Trophoblast cell (in vitro differentiated cells and primary cell): ENCODE measurements at regions not wholly inside any gene's neighbourhood (a gene's known extent, or its start where the extent isn't known, plus 50 kb on each side); places are given as distances from the start of the nearest gene placed in this dataset.

Source experiments
- DNase-seq, 2 donors: peaks; one replicate each; pipeline ENCODE4 v3.0.0-alpha.2; 2016
- H2AFZ ChIP-seq: 2 replicates; pipeline ENCODE4 v1.6.1; 2013; ENCODE audit warnings: low read length, moderate library complexity, mild to moderate bottlenecking; ENCODE audit not compliant: insufficient read depth, poor library complexity
- H2AK5ac ChIP-seq: 2 replicates; pipeline ENCODE4 v1.6.1; 2013; ENCODE audit warnings: mild to moderate bottlenecking, low read length
- H2BK120ac ChIP-seq: 2 replicates; pipeline ENCODE4 v1.6.1; 2013; ENCODE audit warnings: low read length, mild to moderate bottlenecking, moderate library complexity; ENCODE audit not compliant: insufficient read depth, poor library complexity
- H2BK12ac ChIP-seq: 2 replicates; pipeline ENCODE4 v1.6.1; 2013; ENCODE audit warnings: mild to moderate bottlenecking, low read length, moderate library complexity
- H2BK5ac ChIP-seq: 2 replicates; pipeline ENCODE4 v1.6.1; 2013; ENCODE audit warnings: low read length, low read depth, moderate library complexity, mild to moderate bottlenecking; ENCODE audit not compliant: poor library complexity
- H3K14ac ChIP-seq: 2 replicates; pipeline ENCODE4 v1.6.1; 2013; ENCODE audit warnings: mild to moderate bottlenecking, low read length
- H3K18ac ChIP-seq: 2 replicates; pipeline ENCODE4 v1.6.1; 2013; ENCODE audit warnings: mild to moderate bottlenecking, low read length
- H3K23ac ChIP-seq: 2 replicates; pipeline ENCODE4 v1.6.1; 2013; ENCODE audit warnings: low read length
- H3K27ac ChIP-seq: 2 replicates; pipeline ENCODE4 v1.5.1; 2013; ENCODE audit warnings: low read depth, mild to moderate bottlenecking, inconsistent platforms, low read length, moderate library complexity
- H3K27me3 ChIP-seq: 2 replicates; pipeline ENCODE4 v1.6.1; 2013; ENCODE audit warnings: inconsistent platforms, mild to moderate bottlenecking, low read length, moderate library complexity; ENCODE audit not compliant: insufficient read depth
- H3K36me3 ChIP-seq, 2 experiments: 1 replicate in 1 of 2; 2 replicates in 1 of 2; pipeline ENCODE4 v1.6.1; 2013; ENCODE audit warnings: low read length in 2 of 2, mild to moderate bottlenecking in 2 of 2, moderate library complexity in 1 of 2; ENCODE audit not compliant: insufficient read depth in 2 of 2, control insufficient read depth in 1 of 2
- H3K4ac ChIP-seq: 2 replicates; pipeline ENCODE4 v1.6.1; 2013; ENCODE audit warnings: low read depth, mild to moderate bottlenecking, low read length, moderate library complexity
- H3K4me1 ChIP-seq, 2 experiments: 1 replicate in 1 of 2; 2 replicates in 1 of 2; pipeline ENCODE4 v1.6.1; 2013; ENCODE audit warnings: low read length in 2 of 2, mild to moderate bottlenecking in 2 of 2, moderate library complexity in 1 of 2; ENCODE audit not compliant: insufficient read depth in 2 of 2, control insufficient read depth in 1 of 2
- H3K4me2 ChIP-seq: 2 replicates; pipeline ENCODE4 v1.6.1; 2013; ENCODE audit warnings: inconsistent platforms, mild to moderate bottlenecking, low read length, moderate library complexity
- H3K4me3 ChIP-seq: 2 replicates; pipeline ENCODE4 v1.5.1; 2013; ENCODE audit warnings: mild to moderate bottlenecking, low read depth, low read length, inconsistent platforms
- H3K79me1 ChIP-seq: one replicate; pipeline ENCODE4 v1.6.1; 2013; ENCODE audit warnings: low read length
- H3K79me2 ChIP-seq: 2 replicates; pipeline ENCODE4 v1.6.1; 2013; ENCODE audit warnings: low read length, mild to moderate bottlenecking; ENCODE audit not compliant: control insufficient read depth, insufficient read depth, poor library complexity
- H3K9ac ChIP-seq: 2 replicates; pipeline ENCODE4 v1.6.1; 2013; ENCODE audit warnings: mild to moderate bottlenecking, low read length
- H3K9me3 ChIP-seq: 2 replicates; pipeline ENCODE4 v1.6.1; 2013; ENCODE audit warnings: low read depth, mild to moderate bottlenecking, control low read depth, inconsistent platforms, low read length; ENCODE audit not compliant: insufficient read depth
- H4K12ac ChIP-seq: 2 replicates; pipeline ENCODE4 v1.6.1; 2013; ENCODE audit warnings: low read depth, mild to moderate bottlenecking, low read length, moderate library complexity
- H4K8ac ChIP-seq: 2 replicates; pipeline ENCODE4 v1.6.1; 2013; ENCODE audit warnings: low read depth, mild to moderate bottlenecking, low read length, moderate library complexity
- H4K91ac ChIP-seq: one replicate; pipeline ENCODE4 v1.6.1; 2013; ENCODE audit warnings: low read depth, mild to moderate bottlenecking, low read length, moderate library complexity
- WGBS: extraction: QIAGEN DNeasy Blood & Tissue Kit; methylation state at CpG from one replicate; pipeline ENCODE4 v1.1.7; 2013; ENCODE audit warnings: missing lambda C conversion rate; ENCODE audit not compliant: insufficient read length, insufficient coverage; ENCODE audit errors: extremely low coverage; 5-methylcytosine and 5-hydroxymethylcytosine counted together

- peaks cover 3% of the 10 kb centered on the region for H3K9me3 ChIP-seq
- H3K4me3 ChIP-seq, result no peak overlapping the region
- no peak overlapping the region for H3K18ac ChIP-seq
- no peak overlapping the region for H3K4ac ChIP-seq
- H3K4me1 ChIP-seq, result peaks cover 18 to 20% of the 10 kb centered on the region in 2 experiments
- no peak overlapping the region for H2BK120ac ChIP-seq
- H3K27me3 ChIP-seq, result no peaks in the 10 kb centered on the region
- H4K8ac ChIP-seq, result peak overlapping the region; percentile 45
- peak overlapping the region; percentile 85 for H2BK12ac ChIP-seq
- H4K91ac ChIP-seq, result peak overlapping the region; percentile 53
- DNase-seq, result no peak
- no peaks in the 10 kb centered on the region for H3K36me3 ChIP-seq
- H3K79me1 ChIP-seq, result peaks cover 15% of the 10 kb centered on the region
- no peak overlapping the region for H3K23ac ChIP-seq
- H3K27ac ChIP-seq, result peak overlapping the region; percentile 89
- peak overlapping the region; percentile 49 for H3K4me2 ChIP-seq
- no peak overlapping the region for H2AK5ac ChIP-seq
- no peak overlapping the region for H3K9ac ChIP-seq
- no peak overlapping the region for H3K14ac ChIP-seq
- H2AFZ ChIP-seq, result no peak overlapping the region
- no peaks in the 10 kb centered on the region for H3K79me2 ChIP-seq
- H2BK5ac ChIP-seq, result peak overlapping the region; percentile 71
- WGBS, result no CpG with 5 or more reads among the region's 7 CpGs
- H4K12ac ChIP-seq, result no peak overlapping the region
Measured at GRCh38 chr7:45363669-45364068, 206.1 kb downstream of the RAMP3 start.

- Histone ChIP-seq H3K4me1 (peaks cover 18 to 20% of the 10 kb centered on the region in 2 experiments), H3K23ac (no peak overlapping the region), H3K27ac (no peak overlapping the region), H3K36me3 (no peaks in the 10 kb centered on the region), H2BK120ac (no peak overlapping the region), H3K18ac (no peak overlapping the region), H3K9ac (no peak overlapping the region), H3K4me2 (no peak overlapping the region), H4K12ac (no peak overlapping the region), H2BK12ac (no peak overlapping the region), H3K79me1 (peaks cover 15% of the 10 kb centered on the region), H3K79me2 (no peaks in the 10 kb centered on the region), H2AK5ac (no peak overlapping the region), H2BK5ac (no peak overlapping the region), H3K4me3 (no peak overlapping the region), H3K14ac (no peak overlapping the region), H3K27me3 (no peaks in the 10 kb centered on the region), H2AFZ (no peak overlapping the region), H3K9me3 (peaks cover 3% of the 10 kb centered on the region), H4K91ac (no peak overlapping the region), H3K4ac (no peak overlapping the region), H4K8ac (no peak overlapping the region)
- WGBS, result no CpG with 5 or more reads among the region's 4 CpGs
- DNase-seq, result no peak
Measured at GRCh38 chr7:45365341-45365740, 207.8 kb downstream of the RAMP3 start.

GRCh38 chr7:45366475-45366874, 207.7 kb upstream of the ADCY1 start:
- Histone ChIP-seq H3K18ac (no peak overlapping the region), H3K79me2 (no peaks in the 10 kb centered on the region), H3K27me3 (no peaks in the 10 kb centered on the region), H3K14ac (no peak overlapping the region), H3K79me1 (peaks cover 15% of the 10 kb centered on the region), H3K27ac (no peak overlapping the region), H2BK12ac (no peak overlapping the region), H4K8ac (no peak overlapping the region), H3K23ac (peak overlapping the region; percentile 3), H2BK5ac (no peak overlapping the region), H3K4me3 (peak overlapping the region; percentile 46), H3K4ac (no peak overlapping the region), H2AK5ac (no peak overlapping the region), H2AFZ (no peak overlapping the region), H3K36me3 (no peaks in the 10 kb centered on the region), H3K4me2 (no peak overlapping the region), H2BK120ac (no peak overlapping the region), H3K9ac (peak overlapping the region; percentile 3), H4K91ac (no peak overlapping the region), H4K12ac (no peak overlapping the region), H3K9me3 (peaks cover 3% of the 10 kb centered on the region), H3K4me1 (peaks cover 18 to 20% of the 10 kb centered on the region in 2 experiments)
- no CpG with 5 or more reads among the region's 3 CpGs for WGBS
- no peak for DNase-seq

- no CpG with 5 or more reads among the region's 5 CpGs for WGBS
- Histone ChIP-seq H4K12ac (no peak overlapping the region), H3K4me1 (peaks cover 18 to 19% of the 10 kb centered on the region in 2 experiments), H2BK12ac (no peak overlapping the region), H3K4me3 (no peak overlapping the region), H4K8ac (no peak overlapping the region), H2BK120ac (no peak overlapping the region), H2AK5ac (no peak overlapping the region), H3K79me1 (peaks cover 14% of the 10 kb centered on the region), H3K4me2 (no peak overlapping the region), H2AFZ (no peak overlapping the region), H3K9me3 (peaks cover 3% of the 10 kb centered on the region), H3K23ac (no peak overlapping the region), H3K79me2 (no peaks in the 10 kb centered on the region), H2BK5ac (no peak overlapping the region), H3K36me3 (no peaks in the 10 kb centered on the region), H3K27ac (no peak overlapping the region), H3K27me3 (no peaks in the 10 kb centered on the region), H3K18ac (no peak overlapping the region), H4K91ac (no peak overlapping the region), H3K14ac (no peak overlapping the region), H3K4ac (no peak overlapping the region), H3K9ac (no peak overlapping the region)
- no peak for DNase-seq
Measured at GRCh38 chr7:45367026-45367425, 207.1 kb upstream of the ADCY1 start.
